SK-N-SH treated with all-trans-retinoic acid at 6 μM for 48 hours (cell line): ENCODE measurements at regions not wholly inside any gene's neighbourhood (a gene's known extent, or its start where the extent isn't known, plus 50 kb on each side); places are given as distances from the start of the nearest gene placed in this dataset.

ENCODE experiments used
- CREB5 ChIP-seq: fragments of 250-450 bp; sonication (Bioruptor Pico); IDR thresholded peaks from 2 replicates; pipeline ENCODE4 v1.5.1; 2020; ENCODE audit warnings: low read depth, mild to moderate bottlenecking, moderate library complexity
- OSR1 ChIP-seq: fragments of 250-450 bp; sonication (Bioruptor Pico); IDR thresholded peaks from 2 replicates; pipeline ENCODE4 v1.8.0; 2022; ENCODE audit warnings: moderate library complexity, mild to moderate bottlenecking, inconsistent platforms
- ZFP3 ChIP-seq: fragments of 250-450 bp; sonication (Bioruptor Pico); IDR thresholded peaks from 2 replicates; pipeline ENCODE4 v1.5.0; 2020; ENCODE audit warnings: mild to moderate bottlenecking, moderate library complexity
- ZNF565 ChIP-seq: fragments of 450-650 bp; formaldehyde crosslinking; conservative IDR thresholded peaks from 2 replicates; pipeline ENCODE4 v1.5.0; 2020; ENCODE audit warnings: low read depth, mild to moderate bottlenecking, moderate library complexity
- ZNF8 ChIP-seq: fragments of 450-650 bp; formaldehyde crosslinking; IDR thresholded peaks from 2 replicates; pipeline ENCODE4 v1.5.0; 2020; ENCODE audit warnings: mild to moderate bottlenecking, moderate library complexity
- TF ChIP-seq, protein P1 (sequence below): fragments of 250-450 bp; sonication (Bioruptor Pico); IDR thresholded peaks from 2 replicates; pipeline ENCODE4 v1.8.0; 2020; ENCODE audit warnings: mild to moderate bottlenecking, moderate library complexity, borderline replicate concordance
- TF ChIP-seq, protein P2 (sequence below): fragments of 250-450 bp; sonication (Bioruptor Pico); IDR thresholded peaks from 2 replicates; pipeline ENCODE4 v1.5.0; 2020; ENCODE audit warnings: mild to moderate bottlenecking, moderate library complexity

DNA sequence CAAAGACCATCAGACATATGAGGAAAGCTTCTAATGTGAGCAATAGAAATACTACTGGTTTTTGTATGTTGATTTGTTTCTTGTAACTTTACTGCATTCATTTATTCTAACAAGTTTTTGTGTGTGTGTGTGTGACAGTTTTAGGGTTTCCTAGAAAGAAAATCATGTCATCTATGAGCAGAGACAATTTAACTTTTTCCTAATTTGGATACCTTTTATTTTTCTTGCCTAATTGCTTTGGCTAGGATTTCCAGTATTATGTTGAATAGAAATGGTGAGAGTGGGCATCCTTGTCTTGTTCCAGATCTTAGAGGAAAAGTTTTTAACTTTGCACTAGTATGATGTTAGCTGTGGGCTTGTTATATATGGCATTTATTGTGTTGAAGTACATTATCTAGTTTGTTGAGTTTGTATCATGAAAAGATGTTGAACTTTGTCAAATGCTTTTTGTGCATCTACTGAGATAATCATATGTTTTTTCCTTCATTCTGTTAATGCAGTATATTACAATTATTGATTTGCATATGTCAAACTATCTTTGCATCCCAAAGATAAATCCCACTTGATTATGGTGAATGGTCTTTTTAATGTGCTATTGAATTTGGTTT is 117.3 kb upstream of the CDC42EP3 start:
- TF ChIP-seq ZNF565 (CRISPR knock-in tag) (no peak), OSR1 (CRISPR knock-in tag) (no peak), ZNF8 (CRISPR knock-in tag) (no peak), CREB5 (no peak), ZFP3 (CRISPR knock-in tag) (no peak)
- TF ChIP-seq, protein P1, sequence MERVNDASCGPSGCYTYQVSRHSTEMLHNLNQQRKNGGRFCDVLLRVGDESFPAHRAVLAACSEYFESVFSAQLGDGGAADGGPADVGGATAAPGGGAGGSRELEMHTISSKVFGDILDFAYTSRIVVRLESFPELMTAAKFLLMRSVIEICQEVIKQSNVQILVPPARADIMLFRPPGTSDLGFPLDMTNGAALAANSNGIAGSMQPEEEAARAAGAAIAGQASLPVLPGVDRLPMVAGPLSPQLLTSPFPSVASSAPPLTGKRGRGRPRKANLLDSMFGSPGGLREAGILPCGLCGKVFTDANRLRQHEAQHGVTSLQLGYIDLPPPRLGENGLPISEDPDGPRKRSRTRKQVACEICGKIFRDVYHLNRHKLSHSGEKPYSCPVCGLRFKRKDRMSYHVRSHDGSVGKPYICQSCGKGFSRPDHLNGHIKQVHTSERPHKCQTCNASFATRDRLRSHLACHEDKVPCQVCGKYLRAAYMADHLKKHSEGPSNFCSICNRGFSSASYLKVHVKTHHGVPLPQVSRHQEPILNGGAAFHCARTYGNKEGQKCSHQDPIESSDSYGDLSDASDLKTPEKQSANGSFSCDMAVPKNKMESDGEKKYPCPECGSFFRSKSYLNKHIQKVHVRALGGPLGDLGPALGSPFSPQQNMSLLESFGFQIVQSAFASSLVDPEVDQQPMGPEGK, result no peak
- TF ChIP-seq, protein P2, sequence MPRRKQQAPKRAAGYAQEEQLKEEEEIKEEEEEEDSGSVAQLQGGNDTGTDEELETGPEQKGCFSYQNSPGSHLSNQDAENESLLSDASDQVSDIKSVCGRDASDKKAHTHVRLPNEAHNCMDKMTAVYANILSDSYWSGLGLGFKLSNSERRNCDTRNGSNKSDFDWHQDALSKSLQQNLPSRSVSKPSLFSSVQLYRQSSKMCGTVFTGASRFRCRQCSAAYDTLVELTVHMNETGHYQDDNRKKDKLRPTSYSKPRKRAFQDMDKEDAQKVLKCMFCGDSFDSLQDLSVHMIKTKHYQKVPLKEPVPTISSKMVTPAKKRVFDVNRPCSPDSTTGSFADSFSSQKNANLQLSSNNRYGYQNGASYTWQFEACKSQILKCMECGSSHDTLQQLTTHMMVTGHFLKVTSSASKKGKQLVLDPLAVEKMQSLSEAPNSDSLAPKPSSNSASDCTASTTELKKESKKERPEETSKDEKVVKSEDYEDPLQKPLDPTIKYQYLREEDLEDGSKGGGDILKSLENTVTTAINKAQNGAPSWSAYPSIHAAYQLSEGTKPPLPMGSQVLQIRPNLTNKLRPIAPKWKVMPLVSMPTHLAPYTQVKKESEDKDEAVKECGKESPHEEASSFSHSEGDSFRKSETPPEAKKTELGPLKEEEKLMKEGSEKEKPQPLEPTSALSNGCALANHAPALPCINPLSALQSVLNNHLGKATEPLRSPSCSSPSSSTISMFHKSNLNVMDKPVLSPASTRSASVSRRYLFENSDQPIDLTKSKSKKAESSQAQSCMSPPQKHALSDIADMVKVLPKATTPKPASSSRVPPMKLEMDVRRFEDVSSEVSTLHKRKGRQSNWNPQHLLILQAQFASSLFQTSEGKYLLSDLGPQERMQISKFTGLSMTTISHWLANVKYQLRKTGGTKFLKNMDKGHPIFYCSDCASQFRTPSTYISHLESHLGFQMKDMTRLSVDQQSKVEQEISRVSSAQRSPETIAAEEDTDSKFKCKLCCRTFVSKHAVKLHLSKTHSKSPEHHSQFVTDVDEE, result no peak
